Activated naive CD4-positive, alpha-beta T cell (primary cell): ENCODE measurements at regions not wholly inside any gene's neighbourhood (a gene's known extent, or its start where the extent isn't known, plus 50 kb on each side); places are given as distances from the start of the nearest gene placed in this dataset.
"Not testable (repeated sequence)": the region's sequence is repeated elsewhere in the genome, so short reads cannot be mapped to it uniquely, and the experiment has no call there.

Experiments
- DNase-seq, 4 experiments: peaks; one replicate each; lab custom pipeline; 2025; lab: John Stamatoyannopoulos, UW

GRCh38 chr3:118512301-118512700 lies 522.3 kb downstream of the IGSF11 start:
- no peak for DNase-seq

- no peak for DNase-seq
These were observed 509.6 kb downstream of the IGSF11 start for GRCh38 chr3:118525077-118525476.

GRCh38 chr3:118526758-118527513 lies 507.7 kb downstream of the IGSF11 start:
- DNase-seq: no peak

GRCh38 chr3:118527514-118528044 lies 507.1 kb downstream of the IGSF11 start:
- no peak for DNase-seq

- DNase-seq: no peak
These were observed 505.1 kb downstream of the IGSF11 start for GRCh38 chr3:118529554-118529953.

- no peak for DNase-seq
These were observed 504.2 kb downstream of the IGSF11 start for GRCh38 chr3:118530350-118530922.

GRCh38 chr3:118530927-118531356 lies 503.7 kb downstream of the IGSF11 start:
- DNase-seq: not testable (repeated sequence)

- DNase-seq: no peak
These were observed 502.8 kb downstream of the IGSF11 start for GRCh38 chr3:118531816-118532215.

- DNase-seq: no peak
These were observed 501.0 kb downstream of the IGSF11 start for GRCh38 chr3:118533676-118534075.

GRCh38 chr3:118534519-118534918 lies 500.1 kb downstream of the IGSF11 start:
- no peak for DNase-seq

GRCh38 chr3:118536764-118537163 lies 497.9 kb downstream of the IGSF11 start:
- no peak for DNase-seq

GRCh38 chr3:118537454-118537853 lies 497.2 kb downstream of the IGSF11 start:
- no peak for DNase-seq

- no peak for DNase-seq
These were observed 496.5 kb downstream of the IGSF11 start for GRCh38 chr3:118538187-118538586.

GRCh38 chr3:118539820-118540447 lies 494.7 kb downstream of the IGSF11 start:
- not testable (repeated sequence) for DNase-seq

- DNase-seq: not testable (repeated sequence)
These were observed 494.2 kb downstream of the IGSF11 start for GRCh38 chr3:118540448-118540821.

- no peak for DNase-seq
These were observed 493.8 kb downstream of the IGSF11 start for GRCh38 chr3:118540826-118541225.

- DNase-seq: no peak
These were observed 492.9 kb downstream of the IGSF11 start for GRCh38 chr3:118541796-118542195.

GRCh38 chr3:118543832-118544231 lies 490.8 kb downstream of the IGSF11 start:
- DNase-seq: no peak

GRCh38 chr3:118544458-118544857 lies 490.2 kb downstream of the IGSF11 start:
- no peak for DNase-seq

- no peak for DNase-seq
These were observed 486.2 kb downstream of the IGSF11 start for GRCh38 chr3:118548434-118548833.

GRCh38 chr3:118550122-118550521 lies 484.5 kb downstream of the IGSF11 start:
- DNase-seq: no peak

- no peak for DNase-seq
These were observed 484.1 kb downstream of the IGSF11 start for GRCh38 chr3:118550556-118550955.
